ENCODE measurements at regions not wholly inside any gene's neighbourhood (a gene's known extent, or its start where the extent isn't known, plus 50 kb on each side); places are given as distances from the start of the nearest gene placed in this dataset.

- TF ChIP-seq, protein P1, sequence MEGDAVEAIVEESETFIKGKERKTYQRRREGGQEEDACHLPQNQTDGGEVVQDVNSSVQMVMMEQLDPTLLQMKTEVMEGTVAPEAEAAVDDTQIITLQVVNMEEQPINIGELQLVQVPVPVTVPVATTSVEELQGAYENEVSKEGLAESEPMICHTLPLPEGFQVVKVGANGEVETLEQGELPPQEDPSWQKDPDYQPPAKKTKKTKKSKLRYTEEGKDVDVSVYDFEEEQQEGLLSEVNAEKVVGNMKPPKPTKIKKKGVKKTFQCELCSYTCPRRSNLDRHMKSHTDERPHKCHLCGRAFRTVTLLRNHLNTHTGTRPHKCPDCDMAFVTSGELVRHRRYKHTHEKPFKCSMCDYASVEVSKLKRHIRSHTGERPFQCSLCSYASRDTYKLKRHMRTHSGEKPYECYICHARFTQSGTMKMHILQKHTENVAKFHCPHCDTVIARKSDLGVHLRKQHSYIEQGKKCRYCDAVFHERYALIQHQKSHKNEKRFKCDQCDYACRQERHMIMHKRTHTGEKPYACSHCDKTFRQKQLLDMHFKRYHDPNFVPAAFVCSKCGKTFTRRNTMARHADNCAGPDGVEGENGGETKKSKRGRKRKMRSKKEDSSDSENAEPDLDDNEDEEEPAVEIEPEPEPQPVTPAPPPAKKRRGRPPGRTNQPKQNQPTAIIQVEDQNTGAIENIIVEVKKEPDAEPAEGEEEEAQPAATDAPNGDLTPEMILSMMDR (IDR thresholded peaks at IDR 0.05), result no peak
- TF ChIP-seq, protein P2, sequence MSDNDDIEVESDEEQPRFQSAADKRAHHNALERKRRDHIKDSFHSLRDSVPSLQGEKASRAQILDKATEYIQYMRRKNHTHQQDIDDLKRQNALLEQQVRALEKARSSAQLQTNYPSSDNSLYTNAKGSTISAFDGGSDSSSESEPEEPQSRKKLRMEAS (IDR thresholded peaks at IDR 0.05; ENCODE audit: low read depth), result no peak
- TF ChIP-seq POLR2AphosphoS5 (IDR thresholded peaks at IDR 0.05; ENCODE audit: low read depth, low read length), result no peak
- TF ChIP-seq, protein P3, sequence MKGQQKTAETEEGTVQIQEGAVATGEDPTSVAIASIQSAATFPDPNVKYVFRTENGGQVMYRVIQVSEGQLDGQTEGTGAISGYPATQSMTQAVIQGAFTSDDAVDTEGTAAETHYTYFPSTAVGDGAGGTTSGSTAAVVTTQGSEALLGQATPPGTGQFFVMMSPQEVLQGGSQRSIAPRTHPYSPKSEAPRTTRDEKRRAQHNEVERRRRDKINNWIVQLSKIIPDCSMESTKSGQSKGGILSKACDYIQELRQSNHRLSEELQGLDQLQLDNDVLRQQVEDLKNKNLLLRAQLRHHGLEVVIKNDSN (IDR thresholded peaks at IDR 0.05; ENCODE audit: borderline replicate concordance, low read depth), result no peak
- no peak for TF ChIP-seq NRF1 (IDR thresholded peaks at IDR 0.05; ENCODE audit: low read depth, low read length)
- no peak for TF ChIP-seq RFX5 (IDR thresholded peaks at IDR 0.05; ENCODE audit: low read length)
- no peak for TF ChIP-seq ZBTB33 (IDR thresholded peaks at IDR 0.05; ENCODE audit: borderline replicate concordance, low read depth)
- no peak for TF ChIP-seq YY1 (IDR thresholded peaks at IDR 0.05; ENCODE audit: low read depth)
- TF ChIP-seq EP300 (IDR thresholded peaks at IDR 0.05; ENCODE audit: borderline replicate concordance in 1 of 2, low read depth in 1 of 2, low read length in 1 of 2), result no peak
These were observed 129.4 kb downstream of the TUSC1 start for GRCh38 chr9:25548847-25549246.
